ENCODE measurements at regions not wholly inside any gene's neighbourhood (a gene's known extent, or its start where the extent isn't known, plus 50 kb on each side); places are given as distances from the start of the nearest gene placed in this dataset.

- no peak overlapping the region for H3K4me3 ChIP-seq
- H3K4me1 ChIP-seq: no peaks in the 10 kb centered on the region
- DNase-seq: no peak
- H3K27me3 ChIP-seq: no peaks in the 10 kb centered on the region
- H3K27ac ChIP-seq: no peak overlapping the region
- H3K36me3 ChIP-seq: no peaks in the 10 kb centered on the region
- H3K9me3 ChIP-seq (replicated peaks): no peaks in the 10 kb centered on the region
Measured at GRCh38 chr16:82514262-82514661, 112.5 kb upstream of the CDH13 start.

- H3K27me3 ChIP-seq: no peaks in the 10 kb centered on the region
- no peak overlapping the region for H3K4me3 ChIP-seq
- H3K36me3 ChIP-seq: no peaks in the 10 kb centered on the region
- H3K9me3 ChIP-seq (replicated peaks): no peaks in the 10 kb centered on the region
- H3K27ac ChIP-seq: no peak overlapping the region
- H3K4me1 ChIP-seq: no peaks in the 10 kb centered on the region
- DNase-seq: no peak
Measured at GRCh38 chr16:82510789-82511305, 115.9 kb upstream of the CDH13 start.

- Histone ChIP-seq H3K4me3 (no peak overlapping the region), H3K9me3 (replicated peaks) (no peaks in the 10 kb centered on the region), H3K4me1 (no peaks in the 10 kb centered on the region), H3K36me3 (no peaks in the 10 kb centered on the region), H3K27ac (no peak overlapping the region), H3K27me3 (no peaks in the 10 kb centered on the region)
- DNase-seq: no peak
Measured at GRCh38 chr16:82509691-82510430, 116.9 kb upstream of the CDH13 start.

GRCh38 chr16:82506692-82507670 lies 119.8 kb upstream of the CDH13 start:
- no peaks in the 10 kb centered on the region for H3K27me3 ChIP-seq
- H3K9me3 ChIP-seq (replicated peaks): no peaks in the 10 kb centered on the region
- peak in 1 of 2 experiments; percentile 14 for DNase-seq
- no peaks in the 10 kb centered on the region for H3K36me3 ChIP-seq
- no peaks in the 10 kb centered on the region for H3K4me1 ChIP-seq
- H3K27ac ChIP-seq: no peak overlapping the region
- no peak overlapping the region for H3K4me3 ChIP-seq

GRCh38 chr16:82504836-82505235 lies 121.9 kb upstream of the CDH13 start:
- H3K4me1 ChIP-seq: no peaks in the 10 kb centered on the region
- H3K36me3 ChIP-seq: no peaks in the 10 kb centered on the region
- no peak overlapping the region for H3K4me3 ChIP-seq
- no peaks in the 10 kb centered on the region for H3K9me3 ChIP-seq (replicated peaks)
- H3K27me3 ChIP-seq: no peaks in the 10 kb centered on the region
- no peak overlapping the region for H3K27ac ChIP-seq
- DNase-seq: no peak

GRCh38 chr16:82499302-82499701 lies 127.5 kb upstream of the CDH13 start:
- DNase-seq: no peak
- no peaks in the 10 kb centered on the region for H3K9me3 ChIP-seq (replicated peaks)
- H3K4me3 ChIP-seq: no peak overlapping the region
- H3K27ac ChIP-seq: no peak overlapping the region
- H3K27me3 ChIP-seq: no peaks in the 10 kb centered on the region
- no peaks in the 10 kb centered on the region for H3K36me3 ChIP-seq
- H3K4me1 ChIP-seq: no peaks in the 10 kb centered on the region

- Histone ChIP-seq H3K36me3 (no peaks in the 10 kb centered on the region), H3K27ac (no peak overlapping the region), H3K4me1 (no peaks in the 10 kb centered on the region), H3K9me3 (replicated peaks) (no peaks in the 10 kb centered on the region), H3K27me3 (no peaks in the 10 kb centered on the region), H3K4me3 (no peak overlapping the region)
- DNase-seq: no peak
Measured at GRCh38 chr16:82497139-82497538, 129.6 kb upstream of the CDH13 start.

GRCh38 chr16:82488460-82488859 lies 138.3 kb upstream of the CDH13 start:
- no peak for DNase-seq
- Histone ChIP-seq H3K27me3 (no peaks in the 10 kb centered on the region), H3K9me3 (replicated peaks) (no peaks in the 10 kb centered on the region), H3K4me1 (no peaks in the 10 kb centered on the region), H3K27ac (no peak overlapping the region), H3K36me3 (no peaks in the 10 kb centered on the region), H3K4me3 (no peak overlapping the region)

- H3K36me3 ChIP-seq: no peaks in the 10 kb centered on the region
- no peaks in the 10 kb centered on the region for H3K9me3 ChIP-seq (replicated peaks)
- H3K4me3 ChIP-seq: no peak overlapping the region
- H3K27me3 ChIP-seq: no peaks in the 10 kb centered on the region
- H3K27ac ChIP-seq: no peak overlapping the region
- H3K4me1 ChIP-seq: no peaks in the 10 kb centered on the region
- no peak for DNase-seq
Measured at GRCh38 chr16:82481455-82481854, 145.3 kb upstream of the CDH13 start.

- no peak overlapping the region for H3K27ac ChIP-seq
- no peak overlapping the region for H3K4me3 ChIP-seq
- no peaks in the 10 kb centered on the region for H3K27me3 ChIP-seq
- H3K4me1 ChIP-seq: no peaks in the 10 kb centered on the region
- no peaks in the 10 kb centered on the region for H3K36me3 ChIP-seq
- H3K9me3 ChIP-seq (replicated peaks): no peaks in the 10 kb centered on the region
- DNase-seq: no peak
Measured at GRCh38 chr16:82476786-82477185, 150.0 kb upstream of the CDH13 start.

GRCh38 chr16:82470620-82471152 lies 156.1 kb upstream of the CDH13 start:
- DNase-seq: peak; percentile 23 to 39
- Histone ChIP-seq H3K4me1 (peaks cover 7% of the 10 kb centered on the region), H3K27me3 (no peaks in the 10 kb centered on the region), H3K27ac (peak overlapping the region; percentile 22; the same call in 1 of the 2 replicates), H3K9me3 (replicated peaks) (no peaks in the 10 kb centered on the region), H3K4me3 (no peak overlapping the region), H3K36me3 (no peaks in the 10 kb centered on the region)

- Histone ChIP-seq H3K27me3 (no peaks in the 10 kb centered on the region), H3K4me1 (peaks cover 7% of the 10 kb centered on the region), H3K9me3 (replicated peaks) (no peaks in the 10 kb centered on the region), H3K27ac (peak overlapping the region; percentile 22; the same call in 1 of the 2 replicates), H3K36me3 (no peaks in the 10 kb centered on the region), H3K4me3 (no peak overlapping the region)
- DNase-seq: peak in 1 of 2 experiments; percentile 7
Measured at GRCh38 chr16:82470016-82470415, 156.8 kb upstream of the CDH13 start.

- Histone ChIP-seq H3K27ac (no peak overlapping the region), H3K4me3 (no peak overlapping the region), H3K9me3 (replicated peaks) (no peaks in the 10 kb centered on the region), H3K27me3 (no peaks in the 10 kb centered on the region), H3K4me1 (no peaks in the 10 kb centered on the region), H3K36me3 (no peaks in the 10 kb centered on the region)
- no peak for DNase-seq
Measured at GRCh38 chr16:82464187-82464586, 162.6 kb upstream of the CDH13 start.

GRCh38 chr16:82460766-82461165 lies 166.0 kb upstream of the CDH13 start:
- no peaks in the 10 kb centered on the region for H3K4me1 ChIP-seq
- H3K27me3 ChIP-seq: no peaks in the 10 kb centered on the region
- no peaks in the 10 kb centered on the region for H3K36me3 ChIP-seq
- DNase-seq: no peak
- H3K27ac ChIP-seq: no peak overlapping the region
- H3K9me3 ChIP-seq (replicated peaks): no peaks in the 10 kb centered on the region
- no peak overlapping the region for H3K4me3 ChIP-seq

Data from SJCRH30 (cell line).